ENCODE measurements at regions not wholly inside any gene's neighbourhood (a gene's known extent, or its start where the extent isn't known, plus 50 kb on each side); places are given as distances from the start of the nearest gene placed in this dataset.

DNA sequence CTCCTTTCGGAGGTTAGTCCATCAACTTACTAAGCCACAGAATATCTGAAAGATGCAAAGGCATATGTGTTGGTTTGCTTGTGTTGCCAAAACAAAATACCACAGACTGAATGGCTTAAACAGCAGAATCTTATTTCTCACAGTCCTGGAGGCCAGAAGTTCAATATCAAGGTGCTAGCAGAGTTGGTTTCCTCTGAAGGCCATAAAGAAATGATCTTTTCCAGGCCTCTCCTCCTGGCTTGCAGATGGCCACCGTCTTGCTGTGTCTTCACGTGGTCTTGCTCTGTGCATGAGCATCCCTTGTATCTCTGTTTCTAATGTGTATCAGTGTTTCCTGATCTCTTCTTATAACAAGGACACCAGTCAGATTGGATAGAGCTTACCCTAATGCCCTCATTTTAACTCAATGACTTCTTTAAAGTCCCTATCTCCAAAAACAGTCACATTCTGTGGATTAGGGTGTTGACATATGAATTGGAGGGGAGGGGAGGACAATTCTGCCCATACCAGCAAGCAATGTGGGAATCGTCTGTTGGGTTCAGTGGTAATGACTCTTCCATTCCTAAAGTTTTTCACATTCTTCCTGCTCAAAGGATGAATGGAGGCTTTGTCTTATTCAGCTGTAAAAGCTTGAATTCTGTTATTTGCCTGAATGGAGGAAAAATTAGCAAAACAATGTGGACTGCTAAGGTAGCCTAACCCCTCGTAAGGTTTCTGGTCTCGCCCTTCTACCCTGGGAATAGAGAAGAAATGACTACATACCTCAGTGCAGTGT lies 715.7 kb downstream of the DIAPH3 start:
- intact Hi-C loops (cut with DNase I), result no loop called here
- no peak for DNase-seq

GRCh38 chr13:59449750-59450149 lies 714.0 kb downstream of the DIAPH3 start:
- intact Hi-C loops (cut with DNase I), result no loop called here
- DNase-seq, result no peak

- intact Hi-C loops (cut with DNase I), result no loop called here
- no peak for DNase-seq
Observed at GRCh38 chr13:59450229-59450628, 713.5 kb downstream of the DIAPH3 start.

DNA sequence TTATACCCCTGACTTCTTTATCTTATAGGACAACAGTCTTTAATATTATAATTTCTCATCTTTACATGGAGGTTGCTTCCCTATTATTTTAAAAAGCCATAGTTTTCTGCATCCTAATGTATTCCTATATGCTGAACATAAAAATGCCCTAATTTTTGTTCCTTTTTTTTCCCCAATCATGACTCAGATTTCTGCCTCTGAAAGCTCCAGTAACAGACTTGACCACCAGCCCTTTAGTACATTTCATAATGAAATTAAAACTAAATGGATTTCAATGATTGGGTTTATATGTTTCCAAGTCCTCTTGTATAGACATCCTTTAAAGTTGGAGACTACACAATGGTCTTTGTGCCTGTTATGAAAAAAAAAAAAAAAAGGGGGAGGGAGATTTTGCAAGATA lies 712.5 kb downstream of the DIAPH3 start:
- intact Hi-C loops (cut with DNase I), result no loop called here
- no peak for DNase-seq

GRCh38 chr13:59452189-59452890 lies 711.4 kb downstream of the DIAPH3 start:
- intact Hi-C loops (cut with DNase I), result no loop called here
- no peak for DNase-seq

DNA sequence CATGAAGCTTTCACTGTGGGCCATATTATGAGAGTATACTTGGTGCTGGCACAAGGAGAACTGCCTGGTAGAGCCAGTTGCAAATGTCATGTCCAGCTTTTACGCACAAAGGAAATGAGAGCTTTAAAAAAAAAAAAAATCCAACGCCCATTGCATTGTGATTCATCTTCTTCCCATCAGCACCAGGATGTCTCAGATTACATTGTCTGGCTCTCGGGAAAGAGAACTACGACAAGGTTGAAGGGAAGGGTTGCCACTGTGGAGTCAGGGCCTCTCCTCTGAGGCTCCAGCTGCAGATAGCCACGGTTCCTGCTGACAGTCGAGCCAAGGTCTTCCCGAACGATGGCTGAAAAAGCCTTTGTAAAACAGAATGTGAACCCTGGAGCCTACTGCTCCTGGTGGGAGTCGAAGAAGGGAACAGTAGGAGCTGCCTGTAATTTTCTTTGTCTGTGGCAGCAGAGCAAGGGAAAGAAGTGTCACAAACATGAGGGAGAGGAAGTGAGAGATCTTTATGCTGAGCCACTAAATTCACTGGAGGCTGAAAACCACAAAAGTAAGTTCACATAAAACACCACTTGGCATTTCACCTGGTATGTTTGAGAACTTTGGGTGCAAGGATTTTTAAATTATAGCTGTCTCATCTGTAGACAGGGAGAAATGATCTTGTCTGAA lies 704.7 kb downstream of the DIAPH3 start:
- no peak for DNase-seq
- intact Hi-C loops (cut with DNase I), result no loop called here

- intact Hi-C loops (cut with DNase I), result no loop called here
Observed at GRCh38 chr13:59459972-59460371, 703.8 kb downstream of the DIAPH3 start.

DNA sequence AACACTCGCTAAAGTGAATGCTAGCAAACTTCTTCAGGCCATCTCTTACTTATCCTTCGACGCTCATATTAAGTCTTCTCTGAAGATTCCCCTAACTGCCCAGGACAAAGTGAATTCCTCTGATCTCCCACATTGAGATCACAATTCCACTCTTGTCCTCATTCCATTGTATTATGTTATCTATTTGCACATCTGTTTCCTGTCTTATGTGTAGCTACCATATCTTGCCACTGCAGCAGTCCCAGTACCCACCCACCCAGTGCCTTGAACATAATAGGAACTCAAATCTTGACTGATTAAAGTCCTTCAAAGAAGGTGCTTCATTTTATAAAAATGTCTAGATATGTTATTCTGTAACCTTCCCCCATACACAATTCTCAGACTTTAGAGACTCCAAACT lies 702.3 kb downstream of the DIAPH3 start:
- intact Hi-C loops (cut with DNase I), result no loop called here
- DNase-seq, result no peak

More at GRCh38 chr13:59459972-59460371, 703.8 kb downstream of the DIAPH3 start:
- DNase-seq, result no peak

DNA sequence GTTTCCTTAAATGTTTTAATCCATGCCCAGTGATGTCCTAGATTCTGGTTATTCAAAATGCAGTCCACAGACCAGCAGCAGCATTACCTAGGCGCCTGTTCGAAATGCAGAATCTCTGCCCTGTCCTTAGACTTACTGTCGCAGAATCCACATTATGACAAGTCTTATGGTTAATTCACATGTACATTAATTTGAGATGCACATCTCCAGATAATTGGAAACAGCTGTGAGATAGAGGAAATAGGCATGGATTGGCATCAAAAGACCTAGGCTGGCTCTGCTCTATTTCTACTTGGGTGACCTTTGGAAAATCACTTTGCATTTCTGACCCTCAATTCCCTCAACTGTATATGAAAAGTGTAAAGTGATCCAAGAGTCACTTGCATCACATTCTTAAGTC lies 700.7 kb downstream of the DIAPH3 start:
- DNase-seq, result no peak
- intact Hi-C loops (cut with DNase I), result no loop called here

DNA sequence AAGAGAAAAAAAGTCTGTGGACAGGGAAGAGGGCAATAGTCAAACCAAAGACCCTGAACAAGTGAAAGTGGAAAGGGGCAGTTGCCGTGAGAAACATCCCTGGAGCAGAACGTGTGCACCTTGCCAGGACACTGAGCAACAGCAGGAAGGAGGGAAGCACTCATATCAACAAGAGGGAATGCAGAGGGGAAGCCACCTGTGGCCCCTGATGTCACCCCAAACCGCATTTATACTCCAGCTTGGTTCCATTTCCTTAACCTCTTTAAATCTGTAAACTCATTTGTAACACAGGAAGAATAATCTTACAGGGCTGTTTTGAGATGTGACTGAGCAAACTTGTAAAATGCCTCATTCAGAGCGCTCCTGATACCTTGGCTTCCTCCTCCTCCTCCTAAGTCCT lies 698.8 kb downstream of the DIAPH3 start:
- no peak for DNase-seq
- intact Hi-C loops (cut with DNase I), result no loop called here

- no peak for DNase-seq
- intact Hi-C loops (cut with DNase I), result no loop called here
Observed at GRCh38 chr13:59468396-59468795, 695.3 kb downstream of the DIAPH3 start.

GRCh38 chr13:59471106-59471505 lies 692.6 kb downstream of the DIAPH3 start:
- no peak for DNase-seq
- intact Hi-C loops (cut with DNase I), result no loop called here

DNA sequence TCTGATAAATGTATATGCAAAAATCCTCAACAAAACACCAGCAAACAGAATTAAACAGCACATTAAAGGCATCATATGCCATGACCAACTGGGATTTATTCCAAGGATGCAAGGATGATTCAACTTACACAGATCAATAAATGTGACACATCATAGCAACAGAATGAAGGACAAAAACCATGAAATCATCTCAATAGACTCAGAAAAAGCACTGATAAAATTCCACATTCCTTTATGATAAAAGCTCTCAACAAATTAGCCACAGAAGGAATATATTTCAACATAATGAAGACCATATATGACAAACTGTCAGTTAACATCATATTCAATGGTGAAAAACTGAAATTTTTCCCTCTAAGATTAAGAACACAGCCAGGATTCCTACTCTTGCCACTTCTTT lies 691.6 kb downstream of the DIAPH3 start:
- DNase-seq, result no peak
- intact Hi-C loops (cut with DNase I), result no loop called here

- intact Hi-C loops (cut with DNase I), result no loop called here
- no peak for DNase-seq
Observed at GRCh38 chr13:59474696-59475095, 689.0 kb downstream of the DIAPH3 start.

DNA sequence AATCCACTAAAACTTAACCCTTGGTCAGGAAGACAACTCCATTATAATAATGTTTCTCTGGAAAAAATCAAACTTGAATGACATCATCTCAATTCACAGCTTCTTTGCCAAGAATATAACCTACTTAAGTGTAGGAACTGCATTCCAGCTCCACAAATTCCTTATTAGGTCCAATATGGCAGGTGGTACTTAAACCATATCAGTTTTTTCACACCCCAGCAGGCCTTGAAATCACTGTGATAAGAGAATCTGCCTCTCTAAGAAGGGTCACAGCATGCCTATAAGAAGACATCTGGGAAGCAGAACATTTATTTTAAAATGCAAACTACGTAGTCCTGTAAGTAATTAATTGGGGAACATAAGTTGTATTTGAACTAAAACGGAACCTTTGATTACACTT lies 687.8 kb downstream of the DIAPH3 start:
- intact Hi-C loops (cut with DNase I), result no loop called here
- no peak for DNase-seq

- DNase-seq, result no peak
- intact Hi-C loops (cut with DNase I), result no loop called here
Observed at GRCh38 chr13:59476366-59476765, 687.4 kb downstream of the DIAPH3 start.

DNA sequence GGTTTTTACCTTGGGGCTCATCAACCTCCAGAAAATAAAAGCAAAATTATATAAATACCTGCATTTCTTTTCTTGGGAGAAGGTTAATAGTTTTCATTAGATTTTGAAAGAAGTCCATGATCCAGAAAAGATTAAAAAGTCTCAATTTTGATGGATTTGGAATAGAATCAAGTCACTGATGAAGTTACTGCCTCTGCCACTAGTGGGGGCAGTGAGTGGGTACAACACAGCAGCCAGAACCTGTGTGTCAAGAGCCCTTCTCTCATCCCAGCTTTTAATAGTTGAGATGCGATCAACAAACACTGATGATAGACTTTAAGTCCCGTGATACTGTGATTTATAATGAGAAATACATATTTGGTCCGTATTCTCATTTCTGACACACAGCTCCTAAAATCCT lies 686.7 kb downstream of the DIAPH3 start:
- intact Hi-C loops (cut with DNase I), result no loop called here
- DNase-seq, result no peak

- intact Hi-C loops (cut with DNase I), result no loop called here
- no peak for DNase-seq
Observed at GRCh38 chr13:59478908-59479307, 684.8 kb downstream of the DIAPH3 start.

- no peak for DNase-seq
- intact Hi-C loops (cut with DNase I), result no loop called here
Observed at GRCh38 chr13:59479629-59480028, 684.1 kb downstream of the DIAPH3 start.

DNA sequence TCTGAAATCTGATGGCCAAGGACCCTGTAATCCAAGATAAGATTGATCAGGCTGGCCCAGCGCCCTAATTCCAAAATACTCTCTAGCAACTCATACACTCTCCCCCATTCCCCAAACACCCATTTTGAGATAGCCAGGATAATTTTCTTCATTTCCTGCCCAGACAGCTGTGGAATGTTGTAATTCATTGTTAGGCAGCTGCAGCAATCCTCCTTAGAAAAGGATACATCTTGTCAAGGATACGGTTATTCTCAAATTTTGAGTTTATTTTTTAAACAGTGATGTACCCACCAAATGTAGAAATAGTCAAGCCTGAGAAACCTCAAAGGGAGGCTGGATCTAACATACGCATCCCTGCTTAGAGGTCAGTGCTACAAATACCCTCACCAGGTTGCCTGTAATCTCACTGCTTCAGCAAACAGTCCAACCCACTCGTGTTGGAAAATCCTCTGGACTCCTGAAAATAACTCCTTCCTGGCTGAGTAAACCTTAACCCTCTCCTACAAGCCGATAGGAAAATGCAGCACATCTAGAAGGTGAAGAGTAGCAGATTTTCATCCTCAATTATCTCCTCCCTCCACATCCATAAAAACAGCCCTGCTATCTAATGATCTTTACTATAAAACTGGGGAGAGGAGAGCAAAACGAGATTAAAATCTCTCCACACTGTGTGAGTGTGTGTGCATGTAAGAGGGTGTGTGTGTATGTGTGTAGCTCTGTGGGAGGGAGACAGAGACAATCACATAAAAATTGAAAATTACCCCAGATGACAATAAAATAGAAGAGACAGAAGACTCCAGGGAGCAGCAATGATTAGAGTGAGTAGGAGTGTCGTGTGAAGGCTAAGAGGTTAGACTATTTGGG lies 683.1 kb downstream of the DIAPH3 start:
- no peak for DNase-seq
- intact Hi-C loops (cut with DNase I), result no loop called here
